ENCODE measurements at regions not wholly inside any gene's neighbourhood (a gene's known extent, or its start where the extent isn't known, plus 50 kb on each side); places are given as distances from the start of the nearest gene placed in this dataset.

DNA sequence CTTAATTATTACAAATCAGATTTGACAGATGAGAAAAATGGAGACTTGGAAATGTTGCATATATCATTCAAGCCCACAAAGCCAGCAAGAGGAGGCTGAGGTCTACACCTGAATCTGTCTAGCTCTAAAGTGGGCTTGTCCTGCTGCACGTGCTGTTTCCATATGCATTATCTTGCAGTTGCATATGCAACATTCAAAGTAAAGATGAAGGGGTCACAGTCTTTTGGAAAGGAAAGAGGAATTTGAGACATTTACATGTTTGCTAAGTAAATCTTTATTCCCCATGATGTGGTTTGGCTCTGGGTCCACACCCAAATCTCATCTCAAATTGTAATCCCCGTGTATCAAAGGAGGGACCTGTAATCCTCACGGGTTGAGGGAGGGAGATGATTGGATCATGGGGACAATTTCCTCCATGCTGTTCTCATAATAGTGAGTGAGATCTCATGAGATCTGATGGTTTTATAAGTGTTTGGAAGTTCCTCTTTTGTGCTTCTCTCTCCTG, 98.3 kb downstream of the BACH1 start:
- TF ChIP-seq, protein P1, sequence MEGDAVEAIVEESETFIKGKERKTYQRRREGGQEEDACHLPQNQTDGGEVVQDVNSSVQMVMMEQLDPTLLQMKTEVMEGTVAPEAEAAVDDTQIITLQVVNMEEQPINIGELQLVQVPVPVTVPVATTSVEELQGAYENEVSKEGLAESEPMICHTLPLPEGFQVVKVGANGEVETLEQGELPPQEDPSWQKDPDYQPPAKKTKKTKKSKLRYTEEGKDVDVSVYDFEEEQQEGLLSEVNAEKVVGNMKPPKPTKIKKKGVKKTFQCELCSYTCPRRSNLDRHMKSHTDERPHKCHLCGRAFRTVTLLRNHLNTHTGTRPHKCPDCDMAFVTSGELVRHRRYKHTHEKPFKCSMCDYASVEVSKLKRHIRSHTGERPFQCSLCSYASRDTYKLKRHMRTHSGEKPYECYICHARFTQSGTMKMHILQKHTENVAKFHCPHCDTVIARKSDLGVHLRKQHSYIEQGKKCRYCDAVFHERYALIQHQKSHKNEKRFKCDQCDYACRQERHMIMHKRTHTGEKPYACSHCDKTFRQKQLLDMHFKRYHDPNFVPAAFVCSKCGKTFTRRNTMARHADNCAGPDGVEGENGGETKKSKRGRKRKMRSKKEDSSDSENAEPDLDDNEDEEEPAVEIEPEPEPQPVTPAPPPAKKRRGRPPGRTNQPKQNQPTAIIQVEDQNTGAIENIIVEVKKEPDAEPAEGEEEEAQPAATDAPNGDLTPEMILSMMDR (IDR thresholded peaks at IDR 0.05 in 2 of 3, conservative IDR thresholded peaks at IDR 0.05 in 1 of 3; ENCODE audit: control insufficient read depth in 2 of 3, extremely low read depth in 1 of 3, insufficient read depth in 1 of 3, low read depth in 3 of 3, low read length in 3 of 3): no peak
- TF ChIP-seq TAF1 (IDR thresholded peaks at IDR 0.05; ENCODE audit: borderline replicate concordance, low read depth, low read length) (no peak), EZH2 (IDR thresholded peaks at IDR 0.05; ENCODE audit: borderline replicate concordance, control insufficient read depth, low read depth, low read length) (no peak), POLR2AphosphoS5 (IDR thresholded peaks at IDR 0.05; ENCODE audit: low read length) (no peak), POLR2A (IDR thresholded peaks at IDR 0.05; ENCODE audit: low read depth, low read length) (no peak), POLR2AphosphoS2 (IDR thresholded peaks at IDR 0.05; ENCODE audit: low read depth, low read length) (no peak), YBX1 (IDR thresholded peaks at IDR 0.05) (no peak), JUND (IDR thresholded peaks at IDR 0.05; ENCODE audit: low read depth, low read length) (no peak)
- TF ChIP-seq, protein P2, sequence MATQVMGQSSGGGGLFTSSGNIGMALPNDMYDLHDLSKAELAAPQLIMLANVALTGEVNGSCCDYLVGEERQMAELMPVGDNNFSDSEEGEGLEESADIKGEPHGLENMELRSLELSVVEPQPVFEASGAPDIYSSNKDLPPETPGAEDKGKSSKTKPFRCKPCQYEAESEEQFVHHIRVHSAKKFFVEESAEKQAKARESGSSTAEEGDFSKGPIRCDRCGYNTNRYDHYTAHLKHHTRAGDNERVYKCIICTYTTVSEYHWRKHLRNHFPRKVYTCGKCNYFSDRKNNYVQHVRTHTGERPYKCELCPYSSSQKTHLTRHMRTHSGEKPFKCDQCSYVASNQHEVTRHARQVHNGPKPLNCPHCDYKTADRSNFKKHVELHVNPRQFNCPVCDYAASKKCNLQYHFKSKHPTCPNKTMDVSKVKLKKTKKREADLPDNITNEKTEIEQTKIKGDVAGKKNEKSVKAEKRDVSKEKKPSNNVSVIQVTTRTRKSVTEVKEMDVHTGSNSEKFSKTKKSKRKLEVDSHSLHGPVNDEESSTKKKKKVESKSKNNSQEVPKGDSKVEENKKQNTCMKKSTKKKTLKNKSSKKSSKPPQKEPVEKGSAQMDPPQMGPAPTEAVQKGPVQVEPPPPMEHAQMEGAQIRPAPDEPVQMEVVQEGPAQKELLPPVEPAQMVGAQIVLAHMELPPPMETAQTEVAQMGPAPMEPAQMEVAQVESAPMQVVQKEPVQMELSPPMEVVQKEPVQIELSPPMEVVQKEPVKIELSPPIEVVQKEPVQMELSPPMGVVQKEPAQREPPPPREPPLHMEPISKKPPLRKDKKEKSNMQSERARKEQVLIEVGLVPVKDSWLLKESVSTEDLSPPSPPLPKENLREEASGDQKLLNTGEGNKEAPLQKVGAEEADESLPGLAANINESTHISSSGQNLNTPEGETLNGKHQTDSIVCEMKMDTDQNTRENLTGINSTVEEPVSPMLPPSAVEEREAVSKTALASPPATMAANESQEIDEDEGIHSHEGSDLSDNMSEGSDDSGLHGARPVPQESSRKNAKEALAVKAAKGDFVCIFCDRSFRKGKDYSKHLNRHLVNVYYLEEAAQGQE (IDR thresholded peaks at IDR 0.05; ENCODE audit: low read depth, low read length): no peak
- TF ChIP-seq, protein P3, sequence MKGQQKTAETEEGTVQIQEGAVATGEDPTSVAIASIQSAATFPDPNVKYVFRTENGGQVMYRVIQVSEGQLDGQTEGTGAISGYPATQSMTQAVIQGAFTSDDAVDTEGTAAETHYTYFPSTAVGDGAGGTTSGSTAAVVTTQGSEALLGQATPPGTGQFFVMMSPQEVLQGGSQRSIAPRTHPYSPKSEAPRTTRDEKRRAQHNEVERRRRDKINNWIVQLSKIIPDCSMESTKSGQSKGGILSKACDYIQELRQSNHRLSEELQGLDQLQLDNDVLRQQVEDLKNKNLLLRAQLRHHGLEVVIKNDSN (IDR thresholded peaks at IDR 0.05; ENCODE audit: borderline replicate concordance, extremely low read length, insufficient read depth, low read depth, low read length): no peak
- TF ChIP-seq, protein P4, sequence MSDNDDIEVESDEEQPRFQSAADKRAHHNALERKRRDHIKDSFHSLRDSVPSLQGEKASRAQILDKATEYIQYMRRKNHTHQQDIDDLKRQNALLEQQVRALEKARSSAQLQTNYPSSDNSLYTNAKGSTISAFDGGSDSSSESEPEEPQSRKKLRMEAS (IDR thresholded peaks at IDR 0.05; ENCODE audit: low read depth, low read length): no peak
